ENCODE measurements at regions not wholly inside any gene's neighbourhood (a gene's known extent, or its start where the extent isn't known, plus 50 kb on each side); places are given as distances from the start of the nearest gene placed in this dataset.

DNA sequence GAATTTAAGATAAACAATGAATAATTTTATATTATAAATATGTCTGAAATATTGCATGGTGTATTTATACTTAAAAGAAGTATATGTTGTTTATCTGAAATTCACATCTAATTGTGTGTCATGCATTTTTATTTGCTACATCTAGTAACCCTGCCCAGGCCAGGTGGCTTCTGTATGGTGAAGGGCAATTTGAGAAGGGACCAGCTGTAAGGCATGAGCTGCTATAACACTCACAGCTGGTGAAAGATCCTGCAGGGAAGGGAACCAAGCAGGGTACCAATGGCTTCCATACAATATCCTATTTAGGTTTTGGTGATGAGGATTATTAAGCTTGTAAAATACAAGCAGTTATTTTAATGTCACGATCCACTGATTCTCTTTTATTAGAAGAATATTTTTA, 921.8 kb upstream of the GJE1 start:
- TF ChIP-seq POLR2A (IDR thresholded peaks at IDR 0.05) (no peak), POLR2AphosphoS5 (IDR thresholded peaks at IDR 0.05) (no peak)
- TF ChIP-seq, protein P1, sequence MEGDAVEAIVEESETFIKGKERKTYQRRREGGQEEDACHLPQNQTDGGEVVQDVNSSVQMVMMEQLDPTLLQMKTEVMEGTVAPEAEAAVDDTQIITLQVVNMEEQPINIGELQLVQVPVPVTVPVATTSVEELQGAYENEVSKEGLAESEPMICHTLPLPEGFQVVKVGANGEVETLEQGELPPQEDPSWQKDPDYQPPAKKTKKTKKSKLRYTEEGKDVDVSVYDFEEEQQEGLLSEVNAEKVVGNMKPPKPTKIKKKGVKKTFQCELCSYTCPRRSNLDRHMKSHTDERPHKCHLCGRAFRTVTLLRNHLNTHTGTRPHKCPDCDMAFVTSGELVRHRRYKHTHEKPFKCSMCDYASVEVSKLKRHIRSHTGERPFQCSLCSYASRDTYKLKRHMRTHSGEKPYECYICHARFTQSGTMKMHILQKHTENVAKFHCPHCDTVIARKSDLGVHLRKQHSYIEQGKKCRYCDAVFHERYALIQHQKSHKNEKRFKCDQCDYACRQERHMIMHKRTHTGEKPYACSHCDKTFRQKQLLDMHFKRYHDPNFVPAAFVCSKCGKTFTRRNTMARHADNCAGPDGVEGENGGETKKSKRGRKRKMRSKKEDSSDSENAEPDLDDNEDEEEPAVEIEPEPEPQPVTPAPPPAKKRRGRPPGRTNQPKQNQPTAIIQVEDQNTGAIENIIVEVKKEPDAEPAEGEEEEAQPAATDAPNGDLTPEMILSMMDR (IDR thresholded peaks at IDR 0.05), result no peak
